Activated naive CD8-positive, alpha-beta T cell treated with anti-CD3 and anti-CD28 coated beads, Interleukin-2, amount 10 ng/mL, durations not matched to agents 7 days and 5 days (primary cell): ENCODE measurements at regions not wholly inside any gene's neighbourhood (a gene's known extent, or its start where the extent isn't known, plus 50 kb on each side); places are given as distances from the start of the nearest gene placed in this dataset.
"Not testable (repeated sequence)": the region's sequence is repeated elsewhere in the genome, so short reads cannot be mapped to it uniquely, and the experiment has no call there.

Experiments used
- ATAC-seq: fragments of 150-1000 bp; cut with Tn5 transposase; one replicate; pipeline ENCODE4 v1.10.0; 2021; ENCODE audit warnings: low read depth, moderate library complexity
- POLR2A ChIA-PET: fragments of 350-600 bp; sonication (Branson Sonifier 250); formaldehyde crosslinking; loops from one replicate; lab custom pipeline; 2021; ENCODE audit warnings: antibody characterized with exemption; lab: Charles Lee
- DNase-seq: peaks from one replicate; pipeline ENCODE4 v3.0.0; 2021
- H3K27ac Mint-ChIP-seq: one replicate; pipeline ENCODE4 v1.8.0; 2022; ENCODE audit warnings: mild to moderate bottlenecking, mixed read lengths
- H3K27me3 Mint-ChIP-seq: one replicate; pipeline ENCODE4 v1.8.0; 2022; ENCODE audit warnings: mild to moderate bottlenecking, moderate library complexity, mixed read lengths
- H3K36me3 Mint-ChIP-seq: one replicate; pipeline ENCODE4 v1.8.0; 2021; ENCODE audit warnings: mild to moderate bottlenecking, mixed read lengths
- H3K4me1 Mint-ChIP-seq: one replicate; pipeline ENCODE4 v1.8.0; 2021; ENCODE audit warnings: mixed read lengths
- H3K4me3 Mint-ChIP-seq: one replicate; pipeline ENCODE4 v1.8.0; 2022; ENCODE audit warnings: mild to moderate bottlenecking, moderate library complexity, mixed read lengths
- H3K9me3 Mint-ChIP-seq: one replicate; pipeline ENCODE4 v1.8.0; 2021; ENCODE audit warnings: mixed read lengths

- Mint-ChIP-seq H3K36me3 (peaks cover 32% of the 10 kb centered on the region), H3K4me3 (no peak overlapping the region), H3K27ac (no peak overlapping the region), H3K27me3 (no peaks in the 10 kb centered on the region), H3K9me3 (peaks cover 23% of the 10 kb centered on the region), H3K4me1 (peaks cover 4% of the 10 kb centered on the region)
- no peak for DNase-seq
- POLR2A ChIA-PET = no interaction called here
- no peak for ATAC-seq
Measured at GRCh38 chr12:46571608-46572007, 199.0 kb upstream of the SLC38A2 start.

- no peak overlapping the region for H3K27ac Mint-ChIP-seq
- no peak for ATAC-seq
- DNase-seq = no peak
- H3K9me3 Mint-ChIP-seq = peaks cover 26% of the 10 kb centered on the region
- peaks cover 4% of the 10 kb centered on the region for H3K4me1 Mint-ChIP-seq
- POLR2A ChIA-PET = no interaction called here
- H3K36me3 Mint-ChIP-seq = peaks cover 34% of the 10 kb centered on the region
- no peak overlapping the region for H3K4me3 Mint-ChIP-seq
- H3K27me3 Mint-ChIP-seq = no peaks in the 10 kb centered on the region
Measured at GRCh38 chr12:46569826-46570439, 197.4 kb upstream of the SLC38A2 start.

- DNase-seq = no peak
- peaks cover 29% of the 10 kb centered on the region for H3K36me3 Mint-ChIP-seq
- H3K27ac Mint-ChIP-seq = no peak overlapping the region
- peaks cover 27% of the 10 kb centered on the region for H3K9me3 Mint-ChIP-seq
- no peak for ATAC-seq
- POLR2A ChIA-PET = no interaction called here
- no peak overlapping the region for H3K4me3 Mint-ChIP-seq
- no peaks in the 10 kb centered on the region for H3K27me3 Mint-ChIP-seq
- peaks cover 1% of the 10 kb centered on the region for H3K4me1 Mint-ChIP-seq
Measured at GRCh38 chr12:46567667-46568066, 195.1 kb upstream of the SLC38A2 start.

GRCh38 chr12:46562625-46563225 is 190.2 kb upstream of the SLC38A2 start:
- Mint-ChIP-seq H3K27me3 (no peaks in the 10 kb centered on the region), H3K27ac (no peak overlapping the region), H3K36me3 (peaks cover 31% of the 10 kb centered on the region), H3K4me3 (no peak overlapping the region), H3K9me3 (peaks cover 14% of the 10 kb centered on the region), H3K4me1 (no peaks in the 10 kb centered on the region)
- POLR2A ChIA-PET = no interaction called here
- no peak for ATAC-seq
- DNase-seq = no peak

DNA sequence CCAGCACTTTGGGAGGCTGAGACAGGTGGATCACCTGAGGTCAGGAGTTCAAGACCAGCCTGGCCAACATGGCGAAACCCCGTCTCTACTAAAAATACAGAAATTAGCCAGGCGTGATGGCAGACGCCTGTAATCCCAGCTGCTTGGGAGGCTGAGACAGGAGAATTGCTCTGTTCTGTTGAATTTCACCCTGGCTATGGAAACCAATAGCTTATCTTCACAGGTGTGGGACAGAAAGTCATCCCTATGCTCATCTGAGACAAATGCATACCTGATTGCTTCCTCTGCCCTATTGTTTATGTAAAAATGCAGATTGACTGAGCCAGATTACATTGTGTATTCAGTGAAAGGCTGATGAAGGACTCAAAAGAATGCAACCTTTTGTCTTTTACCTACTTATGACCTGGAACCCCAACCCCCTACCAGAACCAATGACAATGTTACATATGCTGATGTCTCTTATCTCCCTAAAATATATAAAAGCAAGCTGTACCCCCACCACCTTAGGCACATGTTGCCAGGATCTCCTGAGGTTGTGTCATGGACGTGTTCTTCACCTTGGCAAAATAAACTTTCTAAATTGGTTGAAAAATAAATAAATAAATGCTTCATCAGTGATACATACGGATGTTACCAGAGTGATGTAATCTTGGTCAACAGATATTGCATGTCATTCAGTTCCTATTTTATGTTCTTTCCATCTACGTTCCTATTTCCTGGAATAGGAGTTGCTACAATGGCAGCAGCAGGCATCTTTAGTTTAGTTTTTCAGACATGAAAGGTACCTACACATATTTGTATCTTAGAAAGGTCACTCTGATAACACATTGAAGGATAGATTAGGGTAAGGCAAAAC is 189.4 kb upstream of the SLC38A2 start:
- H3K4me3 Mint-ChIP-seq, H3K9me3 Mint-ChIP-seq, DNase-seq, H3K27ac Mint-ChIP-seq, ATAC-seq, POLR2A ChIA-PET, H3K4me1 Mint-ChIP-seq, H3K27me3 Mint-ChIP-seq: not testable (repeated sequence)
- peaks cover 28% of the 10 kb centered on the region for H3K36me3 Mint-ChIP-seq

- POLR2A ChIA-PET = no interaction called here
- Mint-ChIP-seq H3K27me3 (no peaks in the 10 kb centered on the region), H3K27ac (no peak overlapping the region)
Measured at GRCh38 chr12:46560874-46561273, 188.3 kb upstream of the SLC38A2 start.

GRCh38 chr12:46560089-46560488 is 187.5 kb upstream of the SLC38A2 start:
- no peak for ATAC-seq
- POLR2A ChIA-PET = no interaction called here
- H3K4me3 Mint-ChIP-seq = no peak overlapping the region
- H3K4me1 Mint-ChIP-seq = no peaks in the 10 kb centered on the region
- H3K9me3 Mint-ChIP-seq = peaks cover 6% of the 10 kb centered on the region
- DNase-seq = no peak
- H3K36me3 Mint-ChIP-seq = peaks cover 20% of the 10 kb centered on the region
- no peaks in the 10 kb centered on the region for H3K27me3 Mint-ChIP-seq
- no peak overlapping the region for H3K27ac Mint-ChIP-seq

More at GRCh38 chr12:46560874-46561273, 188.3 kb upstream of the SLC38A2 start:
- H3K36me3 Mint-ChIP-seq = peaks cover 22% of the 10 kb centered on the region
- H3K4me1 Mint-ChIP-seq = no peaks in the 10 kb centered on the region
- DNase-seq (no peak), ATAC-seq (no peak)
- no peak overlapping the region for H3K4me3 Mint-ChIP-seq
- H3K9me3 Mint-ChIP-seq = peaks cover 8% of the 10 kb centered on the region

GRCh38 chr12:46559311-46559710 is 186.7 kb upstream of the SLC38A2 start:
- ATAC-seq = no peak
- Mint-ChIP-seq H3K27me3 (no peaks in the 10 kb centered on the region), H3K36me3 (peaks cover 21% of the 10 kb centered on the region), H3K4me1 (no peaks in the 10 kb centered on the region), H3K9me3 (peaks cover 4% of the 10 kb centered on the region), H3K27ac (no peak overlapping the region), H3K4me3 (no peak overlapping the region)
- POLR2A ChIA-PET = interaction anchor here (1.0 kb wide), 1 partner anchor 187 kb away, joined by 5 read pairs; the partner anchor contains the start of gene SLC38A2
- DNase-seq = no peak

- peaks cover 22% of the 10 kb centered on the region for H3K36me3 Mint-ChIP-seq
- no peak overlapping the region for H3K27ac Mint-ChIP-seq
- no peaks in the 10 kb centered on the region for H3K27me3 Mint-ChIP-seq
- no peak overlapping the region for H3K4me3 Mint-ChIP-seq
- no peak for DNase-seq
- POLR2A ChIA-PET = interaction anchor here (1.0 kb wide), 1 partner anchor 186 kb away, joined by 5 read pairs; the partner anchor contains the start of gene SLC38A2
- H3K9me3 Mint-ChIP-seq = peaks cover 1% of the 10 kb centered on the region
- no peaks in the 10 kb centered on the region for H3K4me1 Mint-ChIP-seq
- no peak for ATAC-seq
Measured at GRCh38 chr12:46558677-46559076, 186.1 kb upstream of the SLC38A2 start.

DNA sequence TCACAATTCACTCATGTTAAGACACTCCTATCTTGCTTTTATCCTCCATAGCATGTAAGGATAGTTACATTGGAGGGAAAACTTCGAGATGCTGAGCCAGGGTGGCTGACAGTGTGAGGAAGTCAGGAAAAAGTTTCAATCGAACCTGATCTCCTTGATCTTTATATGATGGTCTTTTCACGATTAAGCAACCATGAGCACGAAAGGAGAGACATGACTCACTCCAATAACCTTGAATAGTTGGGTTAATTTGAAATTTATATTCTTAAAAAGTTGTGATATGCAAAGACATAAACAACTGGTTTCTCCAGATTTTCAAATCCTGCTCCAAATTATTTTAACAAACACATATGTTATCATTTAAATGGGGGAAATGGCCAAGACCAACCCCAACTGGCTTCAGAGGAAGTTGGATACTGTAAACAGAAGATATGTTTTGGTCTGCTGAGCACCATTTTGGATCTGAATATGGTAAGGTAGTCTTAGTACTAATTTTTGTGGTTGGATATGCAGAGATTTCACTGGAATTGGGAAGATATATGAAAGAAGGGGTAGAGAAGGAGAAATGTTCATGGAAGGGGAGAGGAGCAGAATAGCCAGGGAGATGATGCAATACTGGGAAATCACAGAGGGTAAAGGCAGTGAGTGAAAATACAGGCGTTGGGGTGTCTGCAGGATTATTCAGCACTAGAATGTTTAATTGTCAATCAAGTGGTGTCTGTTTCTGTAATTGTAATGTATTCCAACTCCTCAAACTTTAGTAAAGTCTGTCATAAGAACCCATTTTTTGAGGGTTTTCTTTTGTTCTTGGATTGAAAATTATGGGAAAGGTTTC is 185.2 kb upstream of the SLC38A2 start:
- Mint-ChIP-seq H3K36me3 (peaks cover 23% of the 10 kb centered on the region), H3K27ac (no peak overlapping the region), H3K9me3 (peaks cover 1% of the 10 kb centered on the region), H3K4me3 (no peak overlapping the region), H3K4me1 (no peaks in the 10 kb centered on the region), H3K27me3 (no peaks in the 10 kb centered on the region)
- DNase-seq = no peak
- POLR2A ChIA-PET = no interaction called here
- ATAC-seq = no peak

GRCh38 chr12:46556819-46557524 is 184.4 kb upstream of the SLC38A2 start:
- Mint-ChIP-seq H3K4me3 (no peak overlapping the region), H3K36me3 (peaks cover 27% of the 10 kb centered on the region), H3K4me1 (no peaks in the 10 kb centered on the region), H3K27me3 (no peaks in the 10 kb centered on the region), H3K9me3 (peaks cover 1% of the 10 kb centered on the region), H3K27ac (no peak overlapping the region)
- POLR2A ChIA-PET = no interaction called here
- DNase-seq = no peak
- ATAC-seq = no peak

DNA sequence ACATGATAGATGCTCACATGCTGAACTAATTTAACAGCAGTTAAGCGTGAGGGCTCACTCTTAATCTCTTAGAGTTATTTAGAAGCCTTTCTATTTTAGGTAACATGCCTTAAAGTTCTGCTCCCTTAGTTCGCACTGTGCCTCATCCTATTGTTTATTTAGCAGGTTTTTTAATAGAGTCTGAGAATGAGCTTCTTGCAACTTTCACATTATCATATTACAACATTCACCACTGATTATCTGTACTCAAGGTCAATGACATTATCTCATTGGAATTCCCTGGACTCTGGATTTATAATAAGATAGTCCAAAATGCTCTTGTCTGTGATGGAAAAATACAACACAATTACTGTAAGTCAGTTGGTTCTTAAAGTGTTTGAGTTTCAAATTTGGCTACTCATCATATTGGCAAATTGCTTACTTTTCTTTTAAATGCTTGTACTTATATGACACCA is 183.6 kb upstream of the SLC38A2 start:
- POLR2A ChIA-PET = no interaction called here
- DNase-seq = no peak

More for the DNA sequence above, 183.6 kb upstream of the SLC38A2 start:
- Mint-ChIP-seq H3K27ac (no peak overlapping the region), H3K27me3 (no peaks in the 10 kb centered on the region), H3K9me3 (peaks cover 1% of the 10 kb centered on the region), H3K4me3 (no peak overlapping the region), H3K4me1 (peaks cover 2% of the 10 kb centered on the region), H3K36me3 (peaks cover 30% of the 10 kb centered on the region)
- ATAC-seq = no peak
